Urothelium cell line (cell line): ENCODE measurements at regions not wholly inside any gene's neighbourhood (a gene's known extent, or its start where the extent isn't known, plus 50 kb on each side); places are given as distances from the start of the nearest gene placed in this dataset.

Experiments
- DNase-seq: peaks from one replicate; pipeline ENCODE4 v3.0.0; 2011; ENCODE audit warnings: low spot score, mixed read lengths
- FAIRE-seq: peaks from 2 replicates; lab custom pipeline; 2011; peaks lifted over from hg19 to GRCh38; lab: Jason Lieb, UNC

DNA sequence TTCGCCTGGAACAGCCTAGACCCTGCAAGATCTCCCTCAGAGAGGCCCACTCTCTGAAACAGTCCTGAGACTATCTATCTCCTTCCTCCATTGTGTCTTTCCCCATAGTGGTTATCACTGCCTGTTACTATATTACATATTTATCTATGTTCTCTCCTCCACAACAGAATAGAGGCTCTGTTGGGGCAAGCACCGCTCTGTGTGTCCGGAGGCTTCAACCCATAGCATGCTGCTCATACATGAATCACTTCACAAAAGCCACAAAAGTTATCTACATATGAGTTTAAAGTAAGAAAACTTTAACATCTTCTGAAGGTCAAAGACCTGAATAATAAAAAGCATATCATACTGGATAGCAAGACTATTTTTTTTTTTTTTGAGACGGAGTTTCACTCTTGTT is 242.1 kb upstream of the HS6ST1 start:
- DNase-seq = no peak
- FAIRE-seq = no peak

DNA sequence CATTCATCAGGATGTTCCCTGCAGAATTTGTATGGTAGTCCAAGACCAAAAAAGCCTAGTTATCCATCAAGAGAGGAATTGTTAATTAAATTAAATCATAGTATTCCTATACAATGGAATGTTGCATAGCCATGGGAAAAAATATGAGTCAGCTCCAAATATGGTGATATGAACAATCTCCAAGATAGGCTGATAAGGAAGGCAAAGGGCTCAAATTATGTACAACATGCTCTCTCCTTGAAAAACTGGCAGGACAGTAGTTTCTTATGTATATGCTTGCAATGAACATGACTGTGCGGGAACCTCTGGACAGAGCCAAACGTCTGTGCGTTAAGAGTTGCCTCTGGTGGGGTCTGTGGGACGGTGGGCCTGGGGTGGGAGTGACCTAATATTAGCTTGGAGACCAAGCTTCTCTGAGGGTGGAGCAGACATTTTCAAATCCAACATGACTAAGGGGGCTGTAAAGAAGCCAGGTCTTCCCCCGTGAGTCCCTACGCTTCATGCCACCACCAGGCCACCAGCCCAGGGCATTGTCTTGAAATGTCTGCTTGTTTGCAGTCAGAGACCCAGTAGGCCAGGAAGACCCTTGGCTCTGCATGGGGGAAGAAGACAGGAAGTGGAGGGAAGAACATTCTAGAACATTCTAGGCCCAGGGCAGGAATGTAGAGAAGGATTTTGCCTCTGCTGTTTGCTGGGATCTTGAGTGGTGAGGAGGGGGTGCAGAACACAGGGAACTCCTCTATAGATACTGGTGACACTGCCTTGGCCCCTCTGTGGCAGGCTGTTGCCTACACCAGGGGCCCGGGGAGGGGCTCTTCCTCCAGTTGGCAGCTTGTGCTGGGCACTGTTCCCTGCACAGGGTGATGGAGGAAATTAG is 244.0 kb upstream of the HS6ST1 start:
- DNase-seq (no peak), FAIRE-seq (no peak)

DNA sequence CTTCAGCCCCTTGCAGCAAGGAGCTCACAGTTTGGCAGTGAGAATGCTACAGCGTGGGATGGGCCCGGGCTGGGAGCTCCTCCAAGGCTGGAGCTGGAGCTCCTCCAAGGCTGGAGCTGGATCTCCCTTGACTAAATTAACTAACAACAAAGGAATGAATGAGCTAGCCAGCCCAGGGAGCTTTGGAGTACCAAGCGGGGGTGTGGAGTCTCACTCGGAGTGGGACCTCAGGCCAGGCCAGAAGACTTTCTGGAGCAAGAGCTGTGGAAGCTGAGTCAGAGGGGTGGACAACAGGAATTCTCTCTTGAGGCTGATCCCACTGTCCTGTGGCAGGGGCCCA is 244.7 kb upstream of the HS6ST1 start:
- DNase-seq (no peak), FAIRE-seq (no peak)

DNA sequence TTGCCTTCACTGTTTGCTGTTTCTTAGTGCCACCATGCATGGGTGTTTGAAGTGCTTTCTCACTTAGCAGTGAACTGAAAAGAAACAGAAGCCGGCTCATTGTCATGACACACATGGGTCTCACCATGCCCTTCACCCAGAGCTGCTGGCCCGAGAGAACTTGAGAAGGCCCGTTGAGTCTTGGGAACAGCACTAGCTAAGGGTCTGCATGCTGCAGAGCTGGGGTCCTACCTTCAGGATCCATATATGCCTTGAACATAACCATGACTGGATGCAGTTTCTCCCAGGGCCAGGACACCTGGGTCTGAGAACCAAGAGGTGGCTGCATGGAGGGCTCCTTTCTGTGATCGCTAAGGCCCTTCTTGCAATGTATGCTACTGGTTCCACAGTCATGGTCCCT is 245.5 kb upstream of the HS6ST1 start:
- FAIRE-seq (no peak), DNase-seq (no peak)

DNA sequence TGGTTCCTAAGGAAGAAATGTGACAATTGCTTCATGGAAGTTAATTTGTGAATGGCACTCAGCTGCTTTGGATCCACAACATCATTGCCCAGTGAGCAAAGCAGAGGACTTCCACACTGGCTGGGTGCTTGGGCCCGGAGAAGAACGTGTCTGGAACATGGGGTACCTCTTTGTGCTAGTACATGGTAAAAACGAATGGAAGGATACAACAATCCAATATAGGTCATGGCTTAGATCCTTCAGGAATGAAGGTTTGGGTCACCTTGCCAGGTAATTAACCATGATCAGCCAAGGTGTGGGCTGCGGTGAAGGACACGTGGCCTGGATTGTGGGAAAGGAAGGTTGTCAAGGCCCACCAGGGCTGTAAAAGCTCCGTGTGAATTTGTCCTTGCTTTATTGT is 245.9 kb upstream of the HS6ST1 start:
- FAIRE-seq (no peak), DNase-seq (no peak)

DNA sequence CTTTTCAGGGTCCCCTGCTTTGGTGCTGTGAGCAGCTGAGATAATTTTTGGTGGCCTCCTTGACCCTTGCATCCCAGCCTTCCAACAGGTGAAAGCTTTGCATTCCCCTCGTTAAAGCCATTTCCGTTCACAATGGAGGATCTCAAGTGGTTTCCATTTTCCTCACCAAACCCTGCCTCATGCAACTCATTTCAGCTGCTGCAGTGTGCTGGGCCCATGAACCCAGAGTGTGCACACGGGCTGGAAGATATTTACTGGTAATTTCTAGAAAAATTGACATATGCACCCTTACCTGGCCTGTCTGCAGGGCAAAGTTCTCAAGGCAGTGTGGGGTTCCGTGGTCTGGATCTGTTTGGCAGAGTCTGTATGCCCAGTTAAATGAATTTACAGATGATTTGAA is 246.8 kb upstream of the HS6ST1 start:
- FAIRE-seq (no peak), DNase-seq (no peak)

DNA sequence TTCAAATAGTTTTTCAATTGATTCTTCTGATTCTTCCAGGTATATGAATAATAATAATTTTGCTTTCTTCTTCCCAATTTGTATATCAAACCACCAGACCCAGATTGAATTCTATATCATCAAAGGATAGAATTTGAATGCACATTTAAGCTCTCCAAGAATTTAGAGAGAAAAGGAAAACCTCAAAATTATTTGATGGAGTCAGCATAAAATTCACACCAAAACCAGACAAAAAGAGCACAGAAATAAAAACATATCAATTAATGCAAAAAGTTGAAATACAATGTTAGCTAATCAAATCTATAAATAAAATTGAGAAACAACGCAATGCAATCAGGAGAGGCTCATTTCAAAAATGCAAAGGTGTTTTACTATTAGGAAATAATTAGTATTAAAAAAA is 248.0 kb upstream of the HS6ST1 start:
- no peak for DNase-seq
- FAIRE-seq = no peak

DNA sequence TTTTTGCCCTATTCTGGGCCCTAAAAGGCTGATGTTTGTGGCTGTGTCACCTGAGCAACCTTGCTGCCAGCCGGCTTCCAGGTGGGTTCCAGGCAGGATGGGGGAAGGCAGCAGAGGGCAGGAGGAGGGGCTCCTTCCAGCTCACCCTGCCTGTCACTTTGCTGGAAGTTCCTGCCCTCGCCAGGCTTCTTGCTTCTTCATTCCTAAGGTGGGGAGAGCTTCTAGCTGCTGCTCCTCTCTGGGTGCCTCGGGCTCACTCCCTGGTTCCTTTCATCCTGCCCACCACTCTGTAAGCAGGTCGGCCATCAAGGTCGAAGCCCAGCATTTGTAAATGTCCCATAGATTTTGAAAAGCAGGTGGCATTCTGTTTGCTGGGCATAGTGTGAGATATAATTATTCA is 249.4 kb upstream of the HS6ST1 start:
- DNase-seq = no peak
- FAIRE-seq = no peak

DNA sequence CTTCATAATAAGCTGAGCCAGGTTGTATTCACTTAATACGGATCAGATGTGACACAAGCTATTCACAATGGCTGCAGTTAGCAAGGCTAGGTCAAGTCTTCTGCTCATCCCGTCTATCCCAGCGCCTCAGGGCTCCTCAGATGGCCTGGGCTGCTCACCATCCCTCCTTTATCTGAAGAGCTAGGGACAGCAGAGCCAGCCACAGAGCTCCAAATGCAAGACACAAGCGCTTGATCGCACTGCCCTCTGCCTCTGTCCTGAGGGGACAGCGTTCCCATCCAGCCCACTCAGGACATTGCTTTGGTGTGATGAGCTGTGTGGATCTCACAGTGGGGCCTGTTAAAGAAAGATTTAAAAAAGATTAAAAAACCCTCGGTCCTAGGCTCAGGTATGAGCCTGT is 254.4 kb upstream of the HS6ST1 start:
- FAIRE-seq = no peak
- DNase-seq = no peak

DNA sequence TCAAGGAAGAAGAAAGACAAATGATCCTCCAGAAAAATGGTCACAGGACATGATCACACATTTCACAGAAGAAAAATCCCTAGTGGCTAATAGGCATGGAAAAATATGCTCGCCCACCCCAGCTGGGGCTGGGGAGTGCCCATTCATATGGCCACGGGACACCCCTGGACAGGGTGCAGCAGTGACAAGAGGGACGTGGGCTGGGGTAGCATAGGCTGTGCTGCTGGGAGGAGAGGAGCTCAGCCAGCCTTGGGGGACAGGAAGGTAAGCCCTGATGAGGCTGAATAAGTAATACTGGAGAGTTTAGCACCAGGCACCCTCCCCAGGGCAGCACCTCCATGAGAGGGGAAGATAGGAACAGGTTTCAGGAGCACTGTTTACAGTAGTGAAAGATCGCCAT is 254.9 kb upstream of the HS6ST1 start:
- no peak for FAIRE-seq

DNA sequence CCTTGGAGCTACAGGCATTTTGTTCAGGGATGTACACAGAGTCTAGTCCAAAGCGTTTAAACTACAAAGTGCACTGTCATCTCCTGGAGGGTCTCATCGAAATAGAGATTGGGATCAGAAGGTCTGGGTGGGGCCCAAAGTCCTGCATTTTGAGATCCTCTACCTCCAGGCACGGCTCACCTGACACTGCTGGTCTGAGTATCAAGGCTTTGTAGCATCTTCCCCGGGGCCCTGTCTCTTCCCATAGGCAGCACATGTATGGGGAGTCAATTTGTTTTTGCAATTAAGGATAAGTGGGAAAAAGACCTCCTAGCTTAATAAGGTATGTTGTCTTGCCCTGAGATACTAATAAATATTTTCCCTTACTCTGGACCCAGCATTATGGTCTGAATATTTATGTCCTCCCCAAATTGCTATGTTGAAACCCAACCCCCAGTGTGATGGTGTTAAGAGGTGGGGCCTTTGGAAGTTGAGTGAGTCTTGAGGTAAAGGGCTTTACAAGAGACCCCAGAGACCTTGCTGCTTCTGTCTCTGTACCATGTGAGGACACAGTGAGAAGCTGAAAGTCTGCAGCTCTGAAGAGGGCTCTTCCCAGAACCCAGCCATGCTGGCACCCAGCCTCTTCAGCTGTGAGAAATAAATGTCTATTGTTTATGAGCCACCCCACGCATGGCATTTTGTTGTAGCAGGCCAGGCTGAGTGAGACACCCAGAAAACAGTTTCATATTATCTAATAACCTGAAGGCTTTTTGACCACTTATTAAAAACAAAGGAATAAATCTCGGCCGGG is 258.7 kb upstream of the HS6ST1 start:
- DNase-seq (no peak), FAIRE-seq (no peak)

More for the DNA sequence above, 254.9 kb upstream of the HS6ST1 start:
- DNase-seq = no peak

DNA sequence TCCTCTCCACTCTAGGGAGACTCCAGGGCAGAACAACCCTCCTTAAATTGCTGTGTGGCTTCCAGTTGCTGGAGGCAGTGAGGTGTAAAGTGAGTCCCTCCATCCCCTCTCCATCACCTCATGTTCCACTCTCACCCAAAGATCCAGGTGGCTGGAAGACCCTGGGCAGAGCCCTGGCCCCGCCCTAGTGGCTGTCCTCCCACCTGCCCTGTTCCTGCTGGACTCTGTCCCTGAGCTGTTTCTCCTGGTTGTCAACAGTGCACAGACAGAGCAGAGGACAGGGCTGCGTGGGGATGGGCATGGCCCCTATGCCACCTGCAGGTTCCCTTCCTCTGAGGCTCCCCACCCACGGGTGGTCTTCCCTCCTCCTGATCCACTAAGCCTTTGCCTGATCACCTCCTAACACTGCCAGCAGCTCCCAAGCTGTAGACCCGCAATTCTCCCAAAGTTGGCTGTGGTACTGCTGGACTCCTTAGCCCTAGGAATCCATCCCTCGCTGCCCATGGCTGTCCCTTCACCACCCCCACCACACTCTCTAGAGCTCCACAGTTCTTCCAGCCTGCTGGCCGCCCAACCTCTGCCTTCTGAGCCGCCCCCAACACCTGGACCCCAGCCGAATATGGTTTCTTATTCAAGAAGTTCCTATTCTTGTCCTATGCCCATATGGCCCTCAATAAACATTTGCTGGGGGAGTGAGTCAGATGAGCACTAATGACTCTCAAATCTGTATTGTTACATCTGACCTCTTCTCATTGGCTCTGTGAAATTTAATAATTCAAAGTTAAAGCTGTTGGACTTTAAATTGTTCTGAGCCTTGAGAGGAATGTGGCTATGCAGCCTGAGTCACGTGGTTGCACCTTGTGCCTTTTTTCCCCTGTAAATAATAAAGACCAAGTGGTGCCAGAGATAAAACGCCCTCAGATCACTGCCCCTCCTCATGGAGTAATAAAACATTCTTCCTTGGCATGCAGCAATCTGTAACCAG is 260.0 kb upstream of the HS6ST1 start:
- no peak for DNase-seq

DNA sequence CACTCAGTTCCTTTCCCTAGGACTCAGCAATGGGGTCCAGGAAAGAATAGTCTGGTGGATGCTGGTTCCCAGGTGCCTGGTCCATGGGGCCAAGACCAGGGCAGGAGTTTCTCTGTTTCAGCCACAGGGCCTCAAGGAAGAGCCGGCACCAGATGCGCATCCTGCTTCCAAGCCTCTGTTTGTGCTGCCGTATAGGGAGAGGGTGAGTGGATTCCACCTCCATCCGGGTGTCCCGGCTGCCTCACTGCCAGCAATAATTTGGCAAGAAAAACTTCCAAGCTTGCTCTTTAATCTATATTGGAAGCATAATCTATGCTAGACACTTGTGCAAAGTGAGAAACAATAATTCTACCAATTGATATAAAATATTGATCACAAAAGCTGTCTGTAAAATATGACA is 261.2 kb upstream of the HS6ST1 start:
- no peak for DNase-seq
- no peak for FAIRE-seq

More for the DNA sequence above, 260.0 kb upstream of the HS6ST1 start:
- no peak for FAIRE-seq

DNA sequence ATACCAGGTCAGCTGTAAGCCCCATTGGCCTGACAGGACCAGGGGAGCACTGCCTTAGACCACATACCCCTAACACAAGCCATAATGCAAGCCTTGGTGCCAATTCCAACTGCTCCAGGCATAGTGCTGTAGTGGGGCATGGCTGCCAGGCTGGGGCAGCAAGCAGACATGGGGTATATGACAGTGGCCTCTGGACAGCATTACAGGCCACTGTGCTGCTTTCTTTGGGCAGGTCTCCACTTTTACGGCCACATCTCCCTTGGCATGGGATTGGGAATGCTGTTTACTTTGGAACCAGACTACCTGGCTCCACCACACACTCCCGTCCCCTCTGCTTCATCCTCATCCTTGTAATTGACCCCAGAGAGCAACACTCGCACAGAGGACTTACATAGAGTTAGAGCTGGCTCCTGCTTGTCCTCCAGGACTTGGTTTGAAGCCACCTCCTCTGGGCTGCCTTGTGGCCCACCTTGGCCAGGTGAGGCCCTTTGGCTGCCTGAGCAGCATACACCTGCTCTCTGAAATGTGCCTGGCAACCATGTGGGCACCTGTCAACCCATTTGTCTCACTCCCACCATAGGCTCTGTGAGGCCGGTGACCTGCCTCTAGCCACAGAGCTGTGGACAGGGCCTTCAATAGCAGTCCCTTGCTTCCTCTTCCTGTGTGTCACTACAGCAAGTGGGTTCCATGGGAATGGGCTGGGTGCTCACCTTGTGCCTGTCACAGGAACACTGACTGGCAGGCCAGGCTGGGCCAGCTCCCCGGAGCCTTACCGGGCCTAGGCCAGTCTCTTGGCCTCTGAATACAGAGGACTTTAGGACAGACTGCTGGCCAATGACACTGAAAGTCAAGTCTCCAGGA is 262.6 kb upstream of the HS6ST1 start:
- no peak for FAIRE-seq
- DNase-seq = no peak

DNA sequence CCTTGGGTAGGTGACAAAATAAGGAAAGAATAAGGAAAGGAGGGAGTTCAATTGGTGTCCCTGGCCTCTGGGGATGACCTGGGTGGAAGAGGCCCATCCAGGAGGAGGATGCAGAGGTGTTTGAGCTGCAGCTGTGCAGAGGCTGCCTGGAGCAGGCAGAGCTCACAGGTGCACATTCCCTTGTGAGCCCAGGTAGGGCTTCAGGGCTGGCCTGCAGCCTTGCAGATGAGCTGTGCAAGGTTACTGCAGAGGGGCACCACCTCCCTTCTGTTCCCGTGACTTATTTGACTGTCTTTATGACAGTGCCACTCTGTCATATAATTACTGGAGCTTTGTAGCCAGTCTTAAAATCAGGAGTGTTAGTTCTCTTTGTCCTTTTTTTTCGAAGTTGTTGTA is 263.2 kb upstream of the HS6ST1 start:
- no peak for FAIRE-seq

DNA sequence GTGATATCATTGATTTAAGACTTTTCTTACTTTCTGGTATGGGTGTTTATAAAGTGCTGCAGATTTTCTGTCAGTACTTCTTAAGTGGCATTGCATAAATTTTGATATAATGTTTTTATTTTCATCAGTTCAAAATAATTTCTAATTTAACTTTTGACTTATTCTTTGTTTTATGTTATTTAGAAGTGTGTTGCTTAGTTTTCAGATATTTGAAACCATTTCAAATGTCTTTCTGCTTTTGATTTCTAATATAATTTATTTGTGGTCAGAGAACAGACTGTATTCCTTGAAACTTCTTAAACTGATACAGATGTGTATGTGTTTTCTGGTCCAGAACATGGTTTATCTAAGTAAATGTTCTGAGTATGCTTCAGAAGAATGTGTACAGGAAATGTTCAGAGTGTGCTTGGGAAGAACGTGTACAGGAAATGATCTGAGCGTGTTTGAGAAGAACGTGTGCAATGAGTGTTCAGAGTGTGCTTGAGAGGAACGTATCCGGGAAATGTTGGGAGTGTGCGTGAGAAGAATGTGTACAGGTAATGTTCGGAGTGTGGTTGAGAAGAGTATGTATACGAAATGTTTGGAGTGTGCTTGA is 265.7 kb upstream of the HS6ST1 start:
- DNase-seq (no peak), FAIRE-seq (peak; percentile 58)

More for the DNA sequence above, 263.2 kb upstream of the HS6ST1 start:
- DNase-seq = no peak

DNA sequence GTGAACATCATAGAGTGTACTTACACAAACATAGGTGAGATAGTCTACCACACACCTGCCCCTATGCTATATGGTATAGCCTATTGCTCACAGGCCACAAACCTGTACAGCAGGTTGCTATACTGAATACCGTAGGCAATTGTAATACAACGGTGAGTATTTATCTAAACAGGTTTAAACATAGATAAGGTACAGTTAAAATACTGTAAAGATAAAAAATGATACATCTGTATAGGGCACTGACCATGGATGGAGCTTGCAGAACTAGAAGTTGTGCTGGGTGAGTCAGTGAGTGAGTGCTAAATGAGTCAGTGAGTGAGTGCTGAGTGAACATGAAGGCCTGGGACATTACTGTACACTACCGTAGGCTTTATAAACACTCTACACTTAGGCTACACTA is 267.0 kb upstream of the HS6ST1 start:
- DNase-seq (no peak), FAIRE-seq (no peak)

DNA sequence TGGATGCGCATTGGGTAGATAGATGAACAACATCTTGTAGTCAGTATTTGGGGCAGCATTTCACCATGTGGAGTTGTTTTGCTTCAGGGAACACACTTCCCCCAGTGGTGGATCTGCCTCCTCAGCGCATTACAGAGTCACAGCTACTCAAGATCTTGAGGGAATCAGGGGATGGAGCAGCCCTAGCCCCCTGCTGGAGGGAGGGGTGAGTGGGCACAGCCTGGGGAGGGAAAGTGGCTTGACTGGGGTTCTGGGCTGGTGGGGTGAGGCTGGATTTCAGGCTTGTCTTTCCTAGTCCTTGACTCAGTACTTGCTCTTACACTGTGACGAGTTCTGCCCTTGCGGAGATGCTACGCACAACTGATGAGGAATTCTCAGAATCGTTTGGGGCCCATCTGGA is 271.0 kb upstream of the HS6ST1 start:
- no peak for DNase-seq
- FAIRE-seq = no peak

DNA sequence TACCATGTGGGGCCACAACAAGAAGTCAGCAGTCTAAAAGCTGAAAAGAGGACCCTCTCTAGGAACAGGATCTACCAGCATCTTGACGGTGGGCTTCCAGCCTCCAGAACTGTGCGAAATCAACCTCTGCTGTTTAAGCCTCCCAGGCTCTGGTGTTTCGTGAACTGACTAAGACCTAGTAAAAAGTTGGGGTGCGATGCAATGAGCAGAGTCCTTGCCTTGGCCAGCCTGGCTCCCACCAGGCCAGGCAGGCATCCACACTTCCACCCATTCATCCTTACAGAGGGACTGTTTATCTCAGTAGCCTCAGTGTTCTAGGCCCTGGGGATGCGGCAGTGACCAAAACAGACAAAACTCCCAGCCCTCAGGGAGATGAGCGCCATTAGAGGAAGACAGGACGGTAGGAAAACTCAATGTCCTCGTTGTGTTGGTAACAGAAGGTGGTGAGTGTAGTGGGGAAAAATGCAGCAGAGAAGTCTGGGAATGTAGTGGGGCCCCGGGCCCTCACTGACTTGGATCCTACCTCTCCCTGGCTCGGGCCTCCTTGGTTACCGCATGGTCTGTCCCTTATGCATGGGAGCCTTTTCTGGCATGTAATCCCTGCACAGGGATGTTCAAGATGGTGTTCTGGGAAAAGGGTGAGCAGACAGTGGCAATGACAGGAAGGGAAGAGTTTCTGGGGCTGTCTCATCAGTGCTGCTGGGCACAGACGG is 271.8 kb upstream of the HS6ST1 start:
- FAIRE-seq = no peak
- DNase-seq = no peak
